ENCODE measurements at regions not wholly inside any gene's neighbourhood (a gene's known extent, or its start where the extent isn't known, plus 50 kb on each side); places are given as distances from the start of the nearest gene placed in this dataset.

DNA sequence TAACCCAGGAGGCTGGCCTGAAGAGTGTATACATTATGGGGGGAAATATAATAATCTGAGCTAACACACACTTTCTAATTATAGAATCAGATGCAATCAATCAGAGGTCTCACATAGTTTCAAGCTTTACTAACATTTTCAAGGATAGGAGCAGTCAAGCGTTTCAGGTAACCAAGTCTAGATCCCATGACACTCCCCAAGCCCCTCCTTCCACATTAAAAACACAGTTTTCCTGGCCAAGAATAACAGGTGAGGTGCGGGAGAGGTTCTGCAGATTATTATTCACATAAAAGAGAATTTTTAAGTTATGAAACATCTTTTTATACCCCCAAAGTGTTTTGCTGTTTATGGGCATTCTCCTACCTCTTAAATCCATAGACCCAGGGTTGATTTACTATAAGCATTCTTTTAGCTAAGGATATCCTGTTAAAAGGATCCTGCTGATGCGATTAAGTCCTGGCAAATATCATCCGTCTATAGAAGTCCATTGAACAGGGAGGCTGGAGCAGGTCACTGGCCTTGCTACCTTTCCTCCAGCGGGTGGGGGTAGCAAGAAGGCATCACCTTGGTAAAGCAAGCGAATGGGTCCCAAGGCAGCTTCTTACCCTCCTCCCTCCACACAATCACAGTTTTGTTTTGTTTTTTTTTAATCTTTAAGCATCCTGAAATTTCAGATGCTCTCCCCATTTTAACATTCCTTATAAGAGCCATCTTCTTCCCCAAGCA, 104.7 kb upstream of the GPM6A start:
- Mint-ChIP-seq H3K27ac (no peak overlapping the region), H3K36me3 (ENCODE audit: low read depth) (no peaks in the 10 kb centered on the region), H3K9me3 (no peaks in the 10 kb centered on the region), H3K4me1 (ENCODE audit: low read depth) (no peaks in the 10 kb centered on the region), H3K27me3 (ENCODE audit: insufficient read depth) (no peaks in the 10 kb centered on the region; the same call in 1 of the 2 replicates), H3K4me3 (no peak overlapping the region)
- TF ChIP-seq, protein P1, sequence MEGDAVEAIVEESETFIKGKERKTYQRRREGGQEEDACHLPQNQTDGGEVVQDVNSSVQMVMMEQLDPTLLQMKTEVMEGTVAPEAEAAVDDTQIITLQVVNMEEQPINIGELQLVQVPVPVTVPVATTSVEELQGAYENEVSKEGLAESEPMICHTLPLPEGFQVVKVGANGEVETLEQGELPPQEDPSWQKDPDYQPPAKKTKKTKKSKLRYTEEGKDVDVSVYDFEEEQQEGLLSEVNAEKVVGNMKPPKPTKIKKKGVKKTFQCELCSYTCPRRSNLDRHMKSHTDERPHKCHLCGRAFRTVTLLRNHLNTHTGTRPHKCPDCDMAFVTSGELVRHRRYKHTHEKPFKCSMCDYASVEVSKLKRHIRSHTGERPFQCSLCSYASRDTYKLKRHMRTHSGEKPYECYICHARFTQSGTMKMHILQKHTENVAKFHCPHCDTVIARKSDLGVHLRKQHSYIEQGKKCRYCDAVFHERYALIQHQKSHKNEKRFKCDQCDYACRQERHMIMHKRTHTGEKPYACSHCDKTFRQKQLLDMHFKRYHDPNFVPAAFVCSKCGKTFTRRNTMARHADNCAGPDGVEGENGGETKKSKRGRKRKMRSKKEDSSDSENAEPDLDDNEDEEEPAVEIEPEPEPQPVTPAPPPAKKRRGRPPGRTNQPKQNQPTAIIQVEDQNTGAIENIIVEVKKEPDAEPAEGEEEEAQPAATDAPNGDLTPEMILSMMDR (IDR thresholded peaks at IDR 0.05), result no peak
- no peak for DNase-seq

DNA sequence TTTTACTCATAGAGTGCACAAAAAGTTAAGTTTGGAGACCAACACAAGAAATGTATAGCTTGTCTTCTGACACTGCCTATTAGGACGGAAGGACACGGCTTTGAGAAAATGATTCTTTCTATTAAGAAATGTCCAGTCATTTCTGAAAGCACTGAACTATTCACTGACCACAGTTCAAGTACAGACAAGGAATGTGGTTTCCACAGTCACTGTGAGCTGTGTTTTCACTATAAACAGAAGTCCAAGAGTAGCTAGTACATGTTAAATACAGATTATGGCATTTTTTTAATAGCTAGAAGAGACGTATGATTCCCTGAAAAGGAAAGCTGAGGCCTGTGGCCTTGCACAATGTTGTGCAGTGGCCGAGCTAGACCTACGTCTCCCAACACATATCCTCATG, 115.1 kb upstream of the GPM6A start:
- Mint-ChIP-seq H3K27me3 (ENCODE audit: insufficient read depth) (no peaks in the 10 kb centered on the region; the same call in 1 of the 2 replicates), H3K4me3 (no peak overlapping the region), H3K36me3 (ENCODE audit: low read depth) (no peaks in the 10 kb centered on the region), H3K4me1 (ENCODE audit: low read depth) (no peaks in the 10 kb centered on the region; the same call in 1 of the 2 replicates), H3K27ac (no peak overlapping the region), H3K9me3 (no peaks in the 10 kb centered on the region)
- TF ChIP-seq, protein P1 (IDR thresholded peaks at IDR 0.05), result no peak
- DNase-seq, result peak; percentile 1

DNA sequence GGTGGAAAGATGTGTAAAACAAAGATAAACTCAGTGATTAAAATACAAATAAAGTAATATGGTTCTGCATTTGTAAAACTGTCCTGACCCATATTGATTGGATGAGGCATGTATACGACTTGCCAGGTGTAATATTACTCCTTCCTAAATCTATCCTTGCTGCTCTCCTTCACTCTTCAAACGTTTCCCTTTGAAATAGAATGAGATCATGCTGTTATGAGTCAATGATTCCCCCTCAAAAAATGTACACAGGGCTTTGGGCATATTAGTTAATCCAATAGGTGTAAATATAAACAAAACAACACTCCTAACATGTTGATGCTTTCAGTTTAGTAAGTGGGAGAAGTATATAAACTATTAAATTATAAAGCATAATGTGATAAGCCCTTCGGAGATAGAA, 117.4 kb upstream of the GPM6A start:
- no peak overlapping the region for H3K4me3 Mint-ChIP-seq
- H3K36me3 Mint-ChIP-seq (ENCODE audit: low read depth), result no peaks in the 10 kb centered on the region
- H3K9me3 Mint-ChIP-seq, result no peaks in the 10 kb centered on the region
- no peak for DNase-seq
- TF ChIP-seq, protein P1 (IDR thresholded peaks at IDR 0.05), result no peak
- no peaks in the 10 kb centered on the region; the same call in 1 of the 2 replicates for H3K27me3 Mint-ChIP-seq (ENCODE audit: insufficient read depth)
- no peak overlapping the region for H3K27ac Mint-ChIP-seq
- H3K4me1 Mint-ChIP-seq (ENCODE audit: low read depth), result no peaks in the 10 kb centered on the region; the same call in 1 of the 2 replicates

DNA sequence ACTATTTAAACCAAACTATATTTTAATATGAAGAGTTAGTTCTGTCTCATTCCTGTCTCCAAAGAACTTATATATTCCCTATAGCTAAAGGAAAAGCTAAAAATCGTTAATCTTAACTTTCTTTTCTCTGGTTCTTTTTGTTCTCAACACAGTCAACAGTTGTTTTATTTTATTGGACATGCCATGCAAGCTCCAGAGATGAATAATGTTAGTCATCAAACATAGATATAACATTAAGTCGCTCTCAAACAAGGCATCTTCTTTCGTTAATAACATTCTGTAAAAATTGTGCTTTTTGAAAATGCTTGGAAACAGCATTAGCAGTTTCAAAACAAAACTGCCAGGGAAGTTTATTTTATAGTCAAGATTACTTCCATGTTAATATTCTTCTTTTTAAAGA, 117.9 kb upstream of the GPM6A start:
- Mint-ChIP-seq H3K36me3 (ENCODE audit: low read depth) (no peaks in the 10 kb centered on the region), H3K4me1 (ENCODE audit: low read depth) (no peaks in the 10 kb centered on the region; the same call in 1 of the 2 replicates), H3K27ac (no peak overlapping the region), H3K9me3 (no peaks in the 10 kb centered on the region), H3K4me3 (no peak overlapping the region), H3K27me3 (ENCODE audit: insufficient read depth) (no peaks in the 10 kb centered on the region; the same call in 1 of the 2 replicates)
- TF ChIP-seq, protein P1 (IDR thresholded peaks at IDR 0.05), result no peak
- no peak for DNase-seq

DNA sequence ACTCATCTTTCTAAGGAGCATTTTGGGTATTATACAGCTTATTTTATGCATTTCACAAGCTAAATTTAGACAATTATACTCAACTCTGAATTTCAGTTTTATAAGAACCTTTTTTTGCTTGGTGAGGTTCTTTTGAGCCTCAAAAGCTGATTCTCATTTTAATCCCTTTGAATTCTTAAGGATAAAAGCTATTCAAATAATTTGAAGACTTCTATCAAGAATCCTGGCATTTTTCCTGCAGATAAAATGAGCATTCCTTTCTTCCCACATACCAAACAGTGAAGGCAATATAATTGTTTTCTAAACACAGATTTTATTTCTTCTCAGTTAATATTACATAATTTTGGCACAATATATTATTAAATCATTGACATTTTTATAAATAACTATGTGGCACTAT, 118.4 kb upstream of the GPM6A start:
- Mint-ChIP-seq H3K4me3 (no peak overlapping the region), H3K36me3 (ENCODE audit: low read depth) (no peaks in the 10 kb centered on the region), H3K27ac (no peak overlapping the region), H3K27me3 (ENCODE audit: insufficient read depth) (no peaks in the 10 kb centered on the region; the same call in 1 of the 2 replicates), H3K4me1 (ENCODE audit: low read depth) (no peaks in the 10 kb centered on the region; the same call in 1 of the 2 replicates), H3K9me3 (no peaks in the 10 kb centered on the region)
- TF ChIP-seq, protein P1 (IDR thresholded peaks at IDR 0.05), result no peak
- no peak for DNase-seq
